MG63 (cell line): ENCODE measurements at regions not wholly inside any gene's neighbourhood (a gene's known extent, or its start where the extent isn't known, plus 50 kb on each side); places are given as distances from the start of the nearest gene placed in this dataset.
"Not testable (repeated sequence)": the region's sequence is repeated elsewhere in the genome, so short reads cannot be mapped to it uniquely, and the experiment has no call there.

Experiments
- DNase-seq: peaks from one replicate; pipeline ENCODE4 v3.0.0-alpha.2; 2020
- H3K27me3 ChIP-seq: fragments of 250-450 bp; sonication (Bioruptor Pico); 2 replicates; pipeline ENCODE4 v1.5.1; 2020; ENCODE audit warnings: mild to moderate bottlenecking, moderate library complexity
- H3K36me3 ChIP-seq: fragments of 250-450 bp; sonication (Bioruptor Pico); 2 replicates; pipeline ENCODE4 v1.5.1; 2020; ENCODE audit warnings: mild to moderate bottlenecking, moderate library complexity
- H3K4me3 ChIP-seq: fragments of 250-450 bp; sonication (Bioruptor Pico); 2 replicates; pipeline ENCODE4 v1.5.1; 2020; ENCODE audit warnings: mild to moderate bottlenecking, moderate library complexity
- H3K9me3 ChIP-seq: fragments of 250-450 bp; sonication (Bioruptor Pico); 2 replicates; pipeline ENCODE4 v1.5.1; 2020; ENCODE audit warnings: mild to moderate bottlenecking, moderate library complexity

- H3K4me3 ChIP-seq, result no peak overlapping the region
- no peaks in the 10 kb centered on the region for H3K27me3 ChIP-seq
- H3K36me3 ChIP-seq, result no peaks in the 10 kb centered on the region
- H3K9me3 ChIP-seq, result no peaks in the 10 kb centered on the region
- DNase-seq, result no peak
Observed at GRCh38 chrX:74119016-74119910, 184.7 kb upstream of the ZCCHC13 start.

GRCh38 chrX:74117962-74118902, 185.7 kb upstream of the ZCCHC13 start:
- DNase-seq, result no peak
- H3K36me3 ChIP-seq, result no peaks in the 10 kb centered on the region
- H3K9me3 ChIP-seq, result no peaks in the 10 kb centered on the region
- H3K27me3 ChIP-seq, result no peaks in the 10 kb centered on the region
- no peak overlapping the region for H3K4me3 ChIP-seq

GRCh38 chrX:74111245-74111644, 192.7 kb upstream of the ZCCHC13 start:
- Histone ChIP-seq H3K27me3 (no peaks in the 10 kb centered on the region), H3K9me3 (no peaks in the 10 kb centered on the region), H3K36me3 (no peaks in the 10 kb centered on the region), H3K4me3 (no peak overlapping the region)
- DNase-seq, result no peak

GRCh38 chrX:74107666-74108065, 196.3 kb upstream of the ZCCHC13 start:
- Histone ChIP-seq H3K36me3 (no peaks in the 10 kb centered on the region), H3K27me3 (no peaks in the 10 kb centered on the region), H3K4me3 (no peak overlapping the region), H3K9me3 (no peaks in the 10 kb centered on the region)
- no peak for DNase-seq

GRCh38 chrX:74104356-74105015, 199.5 kb upstream of the ZCCHC13 start:
- no peaks in the 10 kb centered on the region for H3K27me3 ChIP-seq
- H3K36me3 ChIP-seq, result no peaks in the 10 kb centered on the region
- peak; percentile 76 for DNase-seq
- H3K4me3 ChIP-seq, result no peak overlapping the region
- H3K9me3 ChIP-seq, result no peaks in the 10 kb centered on the region

- not testable (repeated sequence) for DNase-seq, H3K4me3 ChIP-seq, H3K27me3 ChIP-seq, H3K9me3 ChIP-seq, H3K36me3 ChIP-seq
Observed at GRCh38 chrX:74098407-74098806, 205.6 kb upstream of the ZCCHC13 start.

- H3K27me3 ChIP-seq, result no peaks in the 10 kb centered on the region
- no peak overlapping the region for H3K4me3 ChIP-seq
- H3K9me3 ChIP-seq, result no peaks in the 10 kb centered on the region
- DNase-seq, result no peak
- no peaks in the 10 kb centered on the region for H3K36me3 ChIP-seq
Observed at GRCh38 chrX:74090049-74090448, 213.9 kb upstream of the ZCCHC13 start.

- DNase-seq, result no peak
- Histone ChIP-seq H3K27me3 (no peaks in the 10 kb centered on the region), H3K9me3 (no peaks in the 10 kb centered on the region), H3K36me3 (no peaks in the 10 kb centered on the region), H3K4me3 (no peak overlapping the region)
Observed at GRCh38 chrX:74085642-74086236, 218.2 kb upstream of the ZCCHC13 start.

- H3K27me3 ChIP-seq, result no peaks in the 10 kb centered on the region
- no peaks in the 10 kb centered on the region for H3K9me3 ChIP-seq
- H3K36me3 ChIP-seq, result no peaks in the 10 kb centered on the region
- H3K4me3 ChIP-seq, result no peak overlapping the region
- DNase-seq, result no peak
Observed at GRCh38 chrX:74080165-74080564, 223.8 kb upstream of the ZCCHC13 start.

- no peaks in the 10 kb centered on the region for H3K36me3 ChIP-seq
- no peak for DNase-seq
- no peaks in the 10 kb centered on the region for H3K27me3 ChIP-seq
- H3K9me3 ChIP-seq, result no peaks in the 10 kb centered on the region
- H3K4me3 ChIP-seq, result no peak overlapping the region
Observed at GRCh38 chrX:74065831-74066390, 213.4 kb upstream of the XIST start.

- no peak overlapping the region for H3K4me3 ChIP-seq
- H3K36me3 ChIP-seq, result no peaks in the 10 kb centered on the region
- no peaks in the 10 kb centered on the region for H3K9me3 ChIP-seq
- H3K27me3 ChIP-seq, result no peaks in the 10 kb centered on the region
- no peak for DNase-seq
Observed at GRCh38 chrX:74063426-74064155, 211.1 kb upstream of the XIST start.

- H3K9me3 ChIP-seq, result no peaks in the 10 kb centered on the region
- H3K4me3 ChIP-seq, result no peak overlapping the region
- H3K27me3 ChIP-seq, result no peaks in the 10 kb centered on the region
- no peaks in the 10 kb centered on the region for H3K36me3 ChIP-seq
- no peak for DNase-seq
Observed at GRCh38 chrX:74061879-74062278, 209.4 kb upstream of the XIST start.

- Histone ChIP-seq H3K9me3 (no peaks in the 10 kb centered on the region), H3K36me3 (no peaks in the 10 kb centered on the region), H3K4me3 (no peak overlapping the region), H3K27me3 (no peaks in the 10 kb centered on the region)
- DNase-seq, result no peak
Observed at GRCh38 chrX:74049126-74049525, 196.6 kb upstream of the XIST start.

- not testable (repeated sequence) for H3K36me3 ChIP-seq, H3K9me3 ChIP-seq, DNase-seq
Observed at GRCh38 chrX:74034066-74034465, 181.6 kb upstream of the XIST start.

GRCh38 chrX:74031527-74031926, 179.0 kb upstream of the XIST start:
- not testable (repeated sequence) for H3K27me3 ChIP-seq, H3K36me3 ChIP-seq, H3K9me3 ChIP-seq, H3K4me3 ChIP-seq, DNase-seq

More at GRCh38 chrX:74034066-74034465, 181.6 kb upstream of the XIST start:
- not testable (repeated sequence) for H3K4me3 ChIP-seq, H3K27me3 ChIP-seq

GRCh38 chrX:74030766-74031165, 178.3 kb upstream of the XIST start:
- not testable (repeated sequence) for DNase-seq, H3K9me3 ChIP-seq, H3K4me3 ChIP-seq, H3K27me3 ChIP-seq, H3K36me3 ChIP-seq
